22Rv1 (cell line): ENCODE measurements at regions not wholly inside any gene's neighbourhood (a gene's known extent, or its start where the extent isn't known, plus 50 kb on each side); places are given as distances from the start of the nearest gene placed in this dataset.

Source experiments
- H3K27ac ChIP-seq: fragments of 450-650 bp; 2 replicates; pipeline ENCODE4 v1.5.1; 2017
- ZFX ChIP-seq: fragments of 450-650 bp; IDR thresholded peaks from 2 replicates; pipeline ENCODE4 v1.6.1; 2017; ENCODE audit warnings: antibody characterized with exemption, borderline replicate concordance
- TF ChIP-seq, protein P1 (sequence below): fragments of 450-650 bp; IDR thresholded peaks from 2 replicates; pipeline ENCODE4 v1.5.1; 2017; ENCODE audit warnings: mild to moderate bottlenecking

DNA sequence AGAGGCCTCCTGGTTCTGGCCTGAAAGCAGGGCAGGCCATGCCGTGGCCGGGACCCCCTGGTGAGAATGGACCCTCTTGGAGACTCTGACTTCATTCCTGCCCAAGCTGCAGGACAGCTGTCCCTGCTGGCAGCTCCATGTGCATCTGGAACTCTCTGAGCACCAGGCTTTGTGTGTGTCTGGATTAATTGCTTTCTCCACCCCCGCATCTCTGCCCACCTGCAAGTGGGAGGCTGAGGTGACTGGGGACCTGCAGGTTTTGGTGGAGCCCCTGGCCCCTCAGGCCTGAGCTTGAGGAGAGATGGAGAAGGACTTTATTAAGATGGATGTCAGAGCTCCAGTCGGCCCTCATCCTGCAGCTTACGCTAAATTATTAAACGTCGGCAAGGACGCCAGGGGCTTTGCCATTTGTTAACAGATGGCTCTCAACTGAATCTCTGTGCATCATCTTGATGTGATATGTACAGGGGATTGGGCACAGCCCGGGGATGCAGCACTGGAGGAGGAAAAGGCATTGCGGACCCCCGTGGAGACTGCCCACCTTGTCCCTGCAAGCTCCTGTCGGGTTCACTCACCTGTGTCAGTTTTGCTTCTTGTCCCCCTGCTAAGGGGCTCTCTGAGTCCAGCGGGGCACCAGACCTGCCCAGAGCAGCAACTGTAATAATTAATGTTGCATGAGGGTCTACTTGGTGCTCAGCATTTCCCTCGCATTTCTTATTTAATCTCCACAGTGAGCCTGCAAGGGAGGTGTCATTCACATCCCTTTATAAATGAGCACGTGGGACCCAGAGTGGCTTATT is 154.1 kb upstream of the RPL38 start:
- TF ChIP-seq ZFX: no peak
- TF ChIP-seq, protein P1, sequence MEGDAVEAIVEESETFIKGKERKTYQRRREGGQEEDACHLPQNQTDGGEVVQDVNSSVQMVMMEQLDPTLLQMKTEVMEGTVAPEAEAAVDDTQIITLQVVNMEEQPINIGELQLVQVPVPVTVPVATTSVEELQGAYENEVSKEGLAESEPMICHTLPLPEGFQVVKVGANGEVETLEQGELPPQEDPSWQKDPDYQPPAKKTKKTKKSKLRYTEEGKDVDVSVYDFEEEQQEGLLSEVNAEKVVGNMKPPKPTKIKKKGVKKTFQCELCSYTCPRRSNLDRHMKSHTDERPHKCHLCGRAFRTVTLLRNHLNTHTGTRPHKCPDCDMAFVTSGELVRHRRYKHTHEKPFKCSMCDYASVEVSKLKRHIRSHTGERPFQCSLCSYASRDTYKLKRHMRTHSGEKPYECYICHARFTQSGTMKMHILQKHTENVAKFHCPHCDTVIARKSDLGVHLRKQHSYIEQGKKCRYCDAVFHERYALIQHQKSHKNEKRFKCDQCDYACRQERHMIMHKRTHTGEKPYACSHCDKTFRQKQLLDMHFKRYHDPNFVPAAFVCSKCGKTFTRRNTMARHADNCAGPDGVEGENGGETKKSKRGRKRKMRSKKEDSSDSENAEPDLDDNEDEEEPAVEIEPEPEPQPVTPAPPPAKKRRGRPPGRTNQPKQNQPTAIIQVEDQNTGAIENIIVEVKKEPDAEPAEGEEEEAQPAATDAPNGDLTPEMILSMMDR: no peak
- H3K27ac ChIP-seq: no peak overlapping the region

DNA sequence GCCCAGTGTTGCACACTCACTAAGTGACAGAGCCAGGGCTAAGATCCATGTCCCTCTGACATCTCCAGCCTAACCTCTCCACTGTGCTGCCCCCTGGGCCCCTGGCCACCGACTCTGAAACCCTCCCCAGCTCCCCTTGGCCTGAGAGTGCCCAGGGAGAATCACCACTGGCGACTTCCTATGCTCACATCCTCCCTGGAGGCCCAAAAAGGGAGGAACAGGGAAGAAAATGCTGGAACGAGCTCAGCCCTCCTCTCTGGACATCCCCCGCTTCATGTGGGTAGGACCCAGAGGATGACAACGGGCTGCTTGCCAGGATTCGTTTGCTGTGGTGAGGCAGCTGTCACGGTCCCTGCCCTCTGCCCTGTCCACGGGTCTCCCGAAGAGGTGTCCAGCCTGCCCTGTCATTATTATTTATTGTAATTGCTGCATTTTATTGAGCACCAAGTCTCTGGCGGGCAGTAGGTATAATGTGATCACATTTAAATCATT is 153.5 kb upstream of the RPL38 start:
- no peak overlapping the region for H3K27ac ChIP-seq
- TF ChIP-seq, protein P1: no peak
- no peak for TF ChIP-seq ZFX

DNA sequence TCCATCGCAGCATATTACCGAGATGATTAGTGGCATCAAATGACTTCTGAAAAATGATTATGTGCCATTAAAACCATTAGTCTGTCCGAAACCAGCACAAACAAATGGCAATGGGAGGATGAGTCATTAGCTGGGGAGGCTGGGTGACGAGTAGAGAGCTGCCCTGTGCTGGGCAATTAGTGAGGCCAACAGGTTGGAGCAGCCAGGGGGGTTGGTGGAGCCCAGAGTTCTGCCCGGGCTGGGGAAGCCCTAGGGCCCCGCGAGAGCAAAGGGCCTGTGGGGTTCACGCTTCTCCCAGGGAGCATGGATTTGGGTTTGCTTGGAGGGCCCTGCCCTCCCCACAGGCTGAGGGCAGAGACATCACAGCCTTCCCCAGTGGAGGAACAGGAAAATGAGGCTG is 152.1 kb upstream of the RPL38 start:
- TF ChIP-seq ZFX: no peak

DNA sequence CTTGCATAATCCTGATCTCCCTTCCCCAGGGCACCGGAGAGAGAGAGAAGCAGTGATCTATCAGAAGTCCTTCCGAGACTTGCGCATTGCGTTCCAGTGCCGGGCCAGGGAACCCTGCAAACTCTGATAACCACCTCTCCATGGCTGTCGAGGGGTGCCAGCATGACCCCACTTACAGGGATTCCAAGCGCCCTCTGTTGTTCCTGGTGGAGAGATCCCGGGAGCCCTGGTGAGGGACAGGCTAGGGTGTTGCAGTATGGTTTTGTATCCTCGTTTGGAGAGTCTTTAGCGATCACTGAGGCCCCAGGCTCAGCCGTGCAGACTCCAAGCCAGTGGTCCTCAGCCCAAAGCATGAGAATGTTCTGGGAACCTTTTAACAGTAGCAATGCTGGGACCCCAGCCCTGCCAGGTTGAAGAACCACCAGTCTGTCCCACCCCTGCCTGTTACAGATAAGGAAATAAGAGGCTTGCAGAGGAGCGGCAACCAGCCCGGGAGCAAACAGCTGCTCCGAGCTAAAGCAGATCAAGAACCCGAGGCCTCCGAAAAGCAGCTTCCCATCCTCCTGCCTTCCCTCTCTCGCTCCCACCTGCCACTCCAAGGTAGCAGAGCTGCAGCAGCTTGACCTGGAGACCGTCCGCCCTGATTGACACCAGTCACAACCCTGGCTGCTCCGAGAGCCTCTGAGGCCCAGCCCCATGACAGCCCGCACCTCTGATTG is 150.3 kb upstream of the RPL38 start:
- no peak for TF ChIP-seq ZFX
- TF ChIP-seq, protein P1: no peak

More for the DNA sequence above, 152.1 kb upstream of the RPL38 start:
- no peak overlapping the region for H3K27ac ChIP-seq

DNA sequence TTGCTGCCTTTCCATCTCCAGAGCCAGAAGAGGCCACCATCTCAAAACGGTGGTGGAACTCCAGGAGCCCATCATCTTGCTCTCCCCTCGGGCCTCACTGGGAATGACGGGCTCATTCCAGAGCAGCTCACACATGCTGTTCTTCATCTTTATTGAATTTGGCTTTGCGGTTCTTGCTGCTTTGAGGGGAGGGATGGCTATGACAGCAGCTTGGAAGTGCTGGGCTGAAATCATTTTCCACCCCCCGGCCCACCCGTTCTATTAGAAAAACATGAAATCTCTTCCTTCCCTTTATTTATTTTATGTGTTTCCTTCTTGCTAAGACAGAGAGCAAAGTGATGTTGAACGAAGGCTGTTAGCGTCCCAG is 149.8 kb upstream of the RPL38 start:
- TF ChIP-seq ZFX: no peak
- TF ChIP-seq, protein P1: no peak
- no peak overlapping the region for H3K27ac ChIP-seq

More for the DNA sequence above, 150.3 kb upstream of the RPL38 start:
- no peak overlapping the region for H3K27ac ChIP-seq

DNA sequence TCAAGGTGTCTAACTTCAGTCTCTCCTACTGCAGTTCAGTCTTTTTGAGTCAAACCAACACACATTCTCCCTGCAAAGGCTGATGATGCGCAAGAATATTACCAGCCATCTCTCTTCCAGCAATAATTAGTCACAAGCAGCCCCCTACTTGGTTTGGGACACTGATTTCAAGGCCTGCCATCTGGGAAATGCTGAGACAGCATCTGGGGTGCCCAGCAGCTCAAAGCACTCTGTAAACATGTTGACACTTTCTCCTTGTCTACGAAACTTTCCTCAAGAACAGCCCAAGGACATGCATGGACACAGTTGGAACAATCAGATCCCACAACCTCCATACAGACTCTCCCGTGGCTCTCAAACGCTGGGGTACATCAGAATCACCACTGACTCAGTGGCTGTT is 149.2 kb upstream of the RPL38 start:
- H3K27ac ChIP-seq: no peak overlapping the region
- no peak for TF ChIP-seq ZFX
- TF ChIP-seq, protein P1: no peak

DNA sequence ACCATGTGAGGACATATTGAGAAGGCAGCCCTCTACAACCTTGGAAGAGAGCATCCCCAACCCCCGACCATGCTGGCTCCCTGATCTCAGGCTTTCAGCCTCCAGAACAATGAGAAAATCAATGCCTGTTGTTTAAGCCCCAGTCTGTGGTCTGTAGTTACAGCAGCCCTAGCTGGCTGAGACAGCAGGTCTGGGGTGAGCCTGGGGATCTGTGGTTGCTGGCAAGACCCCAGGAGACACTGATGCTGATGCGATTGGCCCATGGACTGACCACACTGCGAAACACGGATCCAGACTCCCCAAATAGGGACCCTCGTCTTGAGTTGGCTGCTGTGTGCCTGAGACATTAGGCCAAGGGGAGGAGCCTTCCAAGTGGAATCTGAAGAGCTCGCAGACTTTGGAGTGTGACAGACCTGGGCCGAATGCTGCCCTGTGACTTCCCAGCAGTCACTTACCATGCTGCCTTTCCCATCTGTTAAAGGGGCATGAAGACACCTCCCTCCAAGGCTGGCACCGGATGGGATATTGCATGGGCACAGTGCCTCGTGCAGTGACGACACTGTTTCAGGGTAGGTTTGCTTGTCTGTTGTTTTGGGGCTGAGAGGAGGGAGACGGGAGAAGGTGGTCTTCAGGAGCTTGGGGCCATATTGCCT is 147.8 kb upstream of the RPL38 start:
- TF ChIP-seq, protein P1: no peak
- no peak for TF ChIP-seq ZFX
- no peak overlapping the region for H3K27ac ChIP-seq
